K562 (cell line): ENCODE measurements at regions not wholly inside any gene's neighbourhood (a gene's known extent, or its start where the extent isn't known, plus 50 kb on each side); places are given as distances from the start of the nearest gene placed in this dataset.

Experiments
- ATAC-seq: fragments of 200-7000 bp; cut with Tn5 transposase; 3 replicates; pipeline ENCODE4 v1.9.1; 2020; ENCODE audit warnings: moderate library complexity
- BruUV-seq: library from RNA; stranded (reverse); fragments of 400-500 nt; replicated peaks from 2 replicates; lab custom pipeline; 2021; lab: Mats Ljungman, UMichigan
- CTCF ChIA-PET: fragments of 300-600 bp; formaldehyde crosslinking; extraction: SDS; loops from one replicate; lab custom pipeline; 2021; ENCODE audit warnings: low intra/inter-chr PET ratio; lab: Yijun Ruan, JAX
- POLR2A ChIA-PET: fragments of 300-600, 350-650 bp; sonication (Branson Sonifier 250); formaldehyde crosslinking; extraction: SDS; loops from one replicate; lab custom pipeline; 2021; ENCODE audit warnings: antibody characterized with exemption, inconsistent platforms; lab: Yijun Ruan, JAX
- DNase-seq, 4 experiments: peaks; one replicate each; pipeline versions ENCODE4 v3.0.0 to v3.0.0-alpha.2; 2011 to 2018; ENCODE audit warnings: low spot score in 3 of 4, mixed read lengths in 3 of 4; ENCODE audit errors: extremely low read depth in 1 of 4
- FAIRE-seq: peaks from 2 replicates; lab custom pipeline; 2011; peaks lifted over from hg19 to GRCh38; lab: Jason Lieb, UNC
- H2AFZ ChIP-seq: 2 replicates; pipeline ENCODE4 v1.6.0; 2011; ENCODE audit warnings: low read depth, low read length, control low read depth, inconsistent platforms
- H3K27ac ChIP-seq: fragments of 200-600 bp; 3 replicates; pipeline ENCODE4 v1.8.0; 2011; ENCODE audit warnings: low read depth, mild to moderate bottlenecking, control low read depth, inconsistent platforms, low read length, moderate library complexity, mixed read lengths; ENCODE audit errors: extremely low read depth
- H3K27me3 ChIP-seq, 2 experiments: fragments of 300-600 bp in 1 of 2; 2 replicates in 1 of 2; 3 replicates in 1 of 2; pipeline versions ENCODE4 v1.6.0 to v1.8.0; 2011; ENCODE audit warnings: inconsistent platforms in 2 of 2, low read length in 2 of 2, mild to moderate bottlenecking in 1 of 2, mixed read lengths in 1 of 2, moderate library complexity in 1 of 2; ENCODE audit not compliant: control insufficient read depth in 2 of 2, insufficient read depth in 2 of 2
- H3K36me3 ChIP-seq: fragments of 300-600 bp; 3 replicates; pipeline ENCODE4 v1.8.0; 2011; ENCODE audit warnings: mild to moderate bottlenecking, low read length, inconsistent platforms; ENCODE audit not compliant: control insufficient read depth, insufficient read depth
- H3K4me1 ChIP-seq, 2 experiments: fragments of 200-600 bp in 1 of 2; replicated peaks in 1 of 2; 2 replicates in 1 of 2; 3 replicates in 1 of 2; pipeline versions ENCODE4 v1.5.1 to v1.8.0; 2011; ENCODE audit warnings: inconsistent platforms in 2 of 2, low read length in 2 of 2, mild to moderate bottlenecking in 1 of 2, mixed read lengths in 1 of 2, moderate library complexity in 1 of 2; ENCODE audit not compliant: control insufficient read depth in 2 of 2, insufficient read depth in 2 of 2
- H3K4me2 ChIP-seq: 2 replicates; pipeline ENCODE4 v1.6.1; 2011; ENCODE audit warnings: low read length, control low read depth, inconsistent platforms, mixed read lengths; ENCODE audit not compliant: insufficient read depth
- H3K4me3 ChIP-seq: fragments of 200-600 bp; sonication (generic), shearing (Covaris generic); 2 replicates; pipeline ENCODE4 v1.5.1; 2016; ENCODE audit warnings: control low read depth, inconsistent platforms
- H3K79me2 ChIP-seq: fragments of 200-600 bp; 3 replicates; pipeline ENCODE4 v1.8.0; 2011; ENCODE audit warnings: low read length, inconsistent platforms; ENCODE audit not compliant: control insufficient read depth, insufficient read depth
- H3K9ac ChIP-seq, 2 experiments: 2 replicates each; pipeline versions ENCODE4 v1.6.0 to v1.6.1; 2011; ENCODE audit warnings: low read depth in 2 of 2, low read length in 2 of 2, control low read depth in 1 of 2, inconsistent platforms in 1 of 2, mild to moderate bottlenecking in 1 of 2, mixed read lengths in 1 of 2; ENCODE audit not compliant: insufficient read depth in 1 of 2
- H3K9me1 ChIP-seq: one replicate; pipeline ENCODE4 v1.6.0; 2011; ENCODE audit warnings: inconsistent platforms, mild to moderate bottlenecking, low read length, moderate library complexity; ENCODE audit not compliant: control insufficient read depth, insufficient read depth
- H3K9me3 ChIP-seq: replicated peaks from 2 replicates; pipeline ENCODE4 v1.5.1; 2011; ENCODE audit warnings: low read depth, low read length, inconsistent platforms; ENCODE audit not compliant: control insufficient read depth, insufficient read depth
- H4K20me1 ChIP-seq: replicated peaks from 2 replicates; pipeline ENCODE4 v1.6.1; 2011; ENCODE audit warnings: low read length, inconsistent platforms, mixed read lengths; ENCODE audit not compliant: control insufficient read depth, insufficient read depth
- ARNT ChIP-seq, 2 experiments: fragments of 450-650 bp; IDR thresholded peaks; 2 replicates each; pipeline ENCODE4 v1.6.1; 2016; ENCODE audit warnings: mild to moderate bottlenecking in 1 of 2
- BHLHE40 ChIP-seq: IDR thresholded peaks from 2 replicates; pipeline ENCODE4 v1.6.1; 2011; ENCODE audit warnings: low read length, improper control_type of control experiment
- ELF2 ChIP-seq: fragments of 250-450 bp; sonication (Bioruptor Pico); IDR thresholded peaks from 2 replicates; pipeline ENCODE4 v1.5.0; 2021; ENCODE audit warnings: mild to moderate bottlenecking
- MTA2 ChIP-seq: fragments of 450-650 bp; IDR thresholded peaks from 2 replicates; pipeline ENCODE4 v1.6.1; 2016; ENCODE audit warnings: low read depth
- NCOR1 ChIP-seq: fragments of 450-650 bp; IDR thresholded peaks from 2 replicates; pipeline ENCODE4 v1.6.1; 2016; ENCODE audit warnings: mild to moderate bottlenecking, moderate library complexity
- NRF1 ChIP-seq, 2 experiments: fragments of 450-650 bp; IDR thresholded peaks in 1 of 2; conservative IDR thresholded peaks in 1 of 2; 2 replicates each; pipeline ENCODE4 v1.6.1; 2014; ENCODE audit warnings: mild to moderate bottlenecking in 2 of 2
- PTTG1 ChIP-seq: fragments of 450-650 bp; IDR thresholded peaks from 2 replicates; pipeline ENCODE4 v1.6.1; 2016; ENCODE audit warnings: low read depth, mild to moderate bottlenecking, missing genetic modification characterization, missing compliant biosample characterization
- TFE3 ChIP-seq: fragments of 450-650 bp; formaldehyde crosslinking; IDR thresholded peaks from 2 replicates; pipeline ENCODE4 v1.4.0; 2020; ENCODE audit warnings: mild to moderate bottlenecking, mixed read lengths
- U2AF1 ChIP-seq: fragments of 200-400 bp; formaldehyde crosslinking; optimal IDR thresholded peaks from 2 replicates; pipeline ENCODE3; 2017; ENCODE audit warnings: mild to moderate bottlenecking, low read depth, low read length, moderate library complexity
- WGBS: fragments of 100-300 bp; shearing (Covaris generic); methylation state at CpG from one replicate; pipeline ENCODE4 v1.1.6; 2016; ENCODE audit warnings: low coverage, mixed read lengths; ENCODE audit not compliant: insufficient coverage; ENCODE audit errors: missing lambda C conversion rate; 5-methylcytosine and 5-hydroxymethylcytosine counted together
- in situ Hi-C: fragments of 300-500 bp; cut with MboI; formaldehyde crosslinking; loops from 4 replicates; pipeline ENCODE4 v1.15.0; 2018; ENCODE audit warnings: inconsistent platforms, mixed read lengths
- intact Hi-C: fragments of 100-400 bp; cut with micrococcal nuclease; formaldehyde crosslinking; loops from 2 replicates; pipeline ENCODE4 v1.14.2; 2022

DNA sequence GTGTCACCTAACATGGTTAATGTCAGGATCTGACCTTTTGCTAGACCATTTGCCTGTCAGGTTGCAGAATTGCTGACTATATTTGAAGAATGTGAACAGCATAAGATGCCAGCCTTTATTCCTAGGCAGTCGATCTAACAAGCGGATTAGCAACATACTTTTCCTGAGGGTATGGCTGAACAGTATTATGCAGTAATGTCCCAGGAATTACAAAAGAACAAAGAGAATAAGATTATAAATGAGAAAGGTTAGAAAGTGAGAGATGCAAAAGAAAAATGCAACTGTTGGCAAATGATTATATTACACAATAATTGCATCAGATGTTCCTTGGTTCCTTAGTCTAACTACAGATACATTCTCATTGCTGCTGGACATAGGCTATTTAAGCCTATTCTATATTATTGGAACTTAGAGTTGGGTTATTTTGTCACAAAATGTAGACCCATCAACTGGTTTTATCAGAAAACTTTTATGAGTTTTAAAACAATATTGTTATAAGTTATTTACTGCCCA is 647.1 kb upstream of the CRIM1 start:
- no TSS peak for BruUV-seq

GRCh38 chr2:35688309-35688708 is 667.3 kb upstream of the CRIM1 start:
- ChIA-PET POLR2A (no interaction called here), CTCF (no interaction called here)
- Histone ChIP-seq H3K36me3 (no peaks in the 10 kb centered on the region), H3K4me2 (no peak overlapping the region), H3K4me1 (no peaks in the 10 kb centered on the region), H2AFZ (no peak overlapping the region), H3K79me2 (no peaks in the 10 kb centered on the region), H3K27me3 (no peaks in the 10 kb centered on the region), H3K9me1 (no peaks in the 10 kb centered on the region), H3K27ac (no peak overlapping the region), H4K20me1 (no peaks in the 10 kb centered on the region), H3K9ac (no peak overlapping the region), H3K9me3 (no peaks in the 10 kb centered on the region), H3K4me3 (no peak overlapping the region)
- BruUV-seq: no TSS peak
- TF ChIP-seq NRF1 (conservative IDR thresholded peaks at IDR 0.05 in 1 of 2, IDR thresholded peaks at IDR 0.05 in 1 of 2): no peak
- peak; percentile 31 for TF ChIP-seq TFE3 (CRISPR knock-in tag)
- TF ChIP-seq PTTG1 (tag): no peak
- DNase-seq: no peak
- 4% methylated on average over 4 of the region's 4 CpGs for WGBS
- FAIRE-seq: no peak
- in situ Hi-C loops (no loop called here), intact Hi-C loops (no loop called here)
- ATAC-seq: no peak

More for the DNA sequence above, 647.1 kb upstream of the CRIM1 start:
- TF ChIP-seq ARNT (IDR thresholded peaks at IDR 0.05) (no peak), U2AF1 (no peak), MTA2 (no peak), NCOR1 (no peak), ELF2 (CRISPR knock-in tag) (no peak), BHLHE40 (no peak)
- Histone ChIP-seq H3K9me1 (no peaks in the 10 kb centered on the region), H3K27ac (no peak overlapping the region), H3K9me3 (no peaks in the 10 kb centered on the region; the same call in 1 of the 2 replicates), H3K36me3 (no peaks in the 10 kb centered on the region), H3K4me3 (no peak overlapping the region), H4K20me1 (no peaks in the 10 kb centered on the region), H3K4me1 (no peaks in the 10 kb centered on the region), H3K27me3 (no peaks in the 10 kb centered on the region), H3K79me2 (no peaks in the 10 kb centered on the region), H3K9ac (no peak overlapping the region), H3K4me2 (no peak overlapping the region), H2AFZ (no peak overlapping the region)
- no peak for DNase-seq
- CTCF ChIA-PET: no interaction called here
- ATAC-seq: no peak
- intact Hi-C loops (no loop called here), in situ Hi-C loops (no loop called here)
- WGBS: 0% methylated on average over 2 of the region's 2 CpGs
- FAIRE-seq: no peak
- POLR2A ChIA-PET: no interaction called here
